RPMI7951 (cell line): ENCODE measurements at regions not wholly inside any gene's neighbourhood (a gene's known extent, or its start where the extent isn't known, plus 50 kb on each side); places are given as distances from the start of the nearest gene placed in this dataset.

ENCODE experiments used
- DNase-seq: peaks from one replicate; pipeline ENCODE4 v3.0.0-alpha.2; 2012; ENCODE audit warnings: low read depth

DNA sequence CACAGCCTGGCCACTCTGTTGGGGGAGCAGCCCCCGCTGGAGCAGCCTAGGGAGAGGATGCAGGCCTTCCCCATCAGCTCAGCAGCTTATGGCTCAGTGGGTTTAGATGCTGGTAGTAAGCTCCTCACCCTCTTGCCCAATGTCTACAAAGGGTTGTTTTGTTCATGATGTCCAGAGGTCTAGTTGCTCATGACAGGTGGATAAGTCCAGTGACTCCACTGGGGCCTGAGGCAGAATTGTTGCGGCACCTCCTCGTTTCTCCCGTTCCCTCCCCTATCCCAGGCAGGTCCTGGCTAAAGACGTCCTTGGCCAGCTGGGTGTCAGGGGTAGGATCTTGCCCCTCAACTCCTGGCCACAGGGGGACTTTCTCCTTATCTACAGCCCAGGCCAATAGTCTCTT lies 233.5 kb upstream of the B3GAT1 start:
- DNase-seq: no peak

DNA sequence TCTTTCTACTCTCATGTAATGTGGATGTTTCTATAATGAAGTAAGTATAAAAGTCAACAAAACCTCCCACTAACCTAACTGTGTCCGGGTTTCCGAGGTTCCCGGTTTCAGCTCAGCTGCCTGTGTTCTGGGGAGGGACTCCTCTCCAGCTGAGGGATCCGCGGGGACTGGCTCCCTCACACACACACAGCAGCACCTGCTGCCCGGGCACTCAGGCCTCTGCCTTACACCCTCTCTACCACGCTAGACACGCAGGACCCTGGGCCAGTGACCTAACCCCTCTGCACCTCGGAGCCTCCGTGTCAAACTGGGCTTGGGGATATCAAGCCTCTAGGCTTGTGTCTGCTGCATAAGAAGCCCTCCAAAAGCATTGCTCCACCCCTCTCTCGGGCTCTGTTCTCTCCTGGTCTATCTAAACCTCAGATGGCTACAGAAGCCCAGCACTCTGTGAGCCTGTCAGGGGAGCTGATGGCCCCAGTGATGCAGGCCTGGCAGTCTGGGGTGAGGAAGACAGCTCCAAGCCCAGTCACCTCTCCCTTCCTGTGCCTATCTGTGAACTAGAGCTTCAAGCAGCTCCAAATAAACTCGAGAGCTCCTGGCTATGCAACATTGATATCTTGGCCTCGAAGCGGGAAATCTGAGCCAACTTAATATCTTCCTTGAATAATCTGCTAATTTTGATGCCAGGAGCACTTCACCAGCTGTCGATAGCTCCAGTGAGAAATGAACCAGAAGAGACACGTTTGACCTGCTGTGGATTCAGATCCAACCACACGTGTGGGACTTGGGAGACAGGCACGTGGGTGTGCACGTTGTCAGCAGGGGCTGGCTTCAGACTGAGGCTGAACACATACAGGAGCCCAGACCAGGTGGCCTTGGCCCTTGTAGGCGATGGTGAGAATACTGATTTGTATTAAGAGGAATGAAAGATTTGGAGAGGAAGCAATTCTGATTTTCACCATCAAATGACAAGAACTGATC lies 232.7 kb upstream of the B3GAT1 start:
- no peak for DNase-seq

GRCh38 chr11:134643115-134644012 lies 231.3 kb upstream of the B3GAT1 start:
- DNase-seq: no peak

DNA sequence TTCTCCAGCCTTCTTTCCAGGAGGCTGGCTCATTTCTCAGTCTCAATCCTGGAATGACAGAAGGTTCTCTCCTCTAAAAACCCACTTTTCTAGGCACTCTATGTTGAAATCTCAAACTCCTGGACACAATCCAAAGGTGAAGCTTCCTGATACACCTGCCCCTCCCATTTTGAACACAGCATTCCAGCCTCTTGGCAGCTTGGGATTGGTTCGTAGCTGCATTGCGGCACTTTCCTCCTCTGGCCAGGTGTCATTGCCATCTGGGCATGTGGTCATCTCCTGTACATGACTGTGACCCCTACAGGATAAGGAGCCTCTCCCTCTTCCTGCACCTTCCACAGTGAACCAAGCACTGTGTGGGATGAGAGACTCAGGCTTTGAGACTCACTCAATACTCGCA lies 230.2 kb upstream of the B3GAT1 start:
- no peak for DNase-seq

DNA sequence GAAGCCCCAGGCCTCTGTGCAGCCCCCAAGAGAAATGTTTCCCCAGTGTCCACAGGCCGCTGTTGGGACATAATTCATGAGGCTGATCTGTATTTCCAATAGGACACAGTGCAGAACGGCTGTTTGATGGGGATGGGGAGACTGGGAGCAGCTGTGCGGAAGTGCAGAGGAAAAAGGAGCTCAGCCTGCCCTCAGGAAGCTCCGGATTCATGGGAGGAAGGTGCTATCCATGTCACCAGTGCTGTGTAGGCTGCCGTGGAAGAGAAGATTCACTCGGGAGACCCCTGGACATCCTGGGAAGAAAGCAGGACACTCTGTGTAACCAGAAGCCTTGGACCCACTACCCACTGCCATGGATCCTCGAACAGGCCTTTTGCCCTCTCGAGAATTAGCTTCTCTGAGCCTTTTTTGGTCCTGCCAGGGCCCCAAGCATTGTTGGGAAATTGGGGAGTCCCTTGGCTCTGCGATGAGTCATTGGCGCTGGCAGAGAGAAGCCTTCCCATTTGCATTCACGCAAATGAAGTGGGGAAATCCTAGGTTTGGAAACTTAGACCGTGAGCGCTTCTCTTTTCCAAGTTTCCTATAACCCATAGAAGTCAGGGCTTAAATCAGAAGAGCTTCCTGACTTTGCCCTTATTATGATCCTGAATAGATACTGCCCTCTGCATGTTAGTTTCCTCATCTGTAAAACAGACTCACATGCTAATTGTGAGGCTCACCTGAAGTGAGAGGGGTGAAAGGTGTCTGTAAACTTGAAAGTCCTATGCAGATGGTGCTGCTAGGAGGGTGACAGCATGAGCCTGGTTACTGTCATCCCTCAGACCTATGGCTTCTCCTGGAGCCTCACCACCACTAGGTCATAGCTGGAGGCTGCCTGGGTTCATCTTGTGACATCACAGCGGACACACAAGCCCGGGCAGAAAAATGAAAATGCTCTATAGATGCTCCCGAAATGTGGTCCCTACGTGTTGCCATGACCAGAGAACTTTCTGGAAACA lies 229.2 kb upstream of the B3GAT1 start:
- DNase-seq: no peak

GRCh38 chr11:134640536-134640935 lies 228.5 kb upstream of the B3GAT1 start:
- no peak for DNase-seq

DNA sequence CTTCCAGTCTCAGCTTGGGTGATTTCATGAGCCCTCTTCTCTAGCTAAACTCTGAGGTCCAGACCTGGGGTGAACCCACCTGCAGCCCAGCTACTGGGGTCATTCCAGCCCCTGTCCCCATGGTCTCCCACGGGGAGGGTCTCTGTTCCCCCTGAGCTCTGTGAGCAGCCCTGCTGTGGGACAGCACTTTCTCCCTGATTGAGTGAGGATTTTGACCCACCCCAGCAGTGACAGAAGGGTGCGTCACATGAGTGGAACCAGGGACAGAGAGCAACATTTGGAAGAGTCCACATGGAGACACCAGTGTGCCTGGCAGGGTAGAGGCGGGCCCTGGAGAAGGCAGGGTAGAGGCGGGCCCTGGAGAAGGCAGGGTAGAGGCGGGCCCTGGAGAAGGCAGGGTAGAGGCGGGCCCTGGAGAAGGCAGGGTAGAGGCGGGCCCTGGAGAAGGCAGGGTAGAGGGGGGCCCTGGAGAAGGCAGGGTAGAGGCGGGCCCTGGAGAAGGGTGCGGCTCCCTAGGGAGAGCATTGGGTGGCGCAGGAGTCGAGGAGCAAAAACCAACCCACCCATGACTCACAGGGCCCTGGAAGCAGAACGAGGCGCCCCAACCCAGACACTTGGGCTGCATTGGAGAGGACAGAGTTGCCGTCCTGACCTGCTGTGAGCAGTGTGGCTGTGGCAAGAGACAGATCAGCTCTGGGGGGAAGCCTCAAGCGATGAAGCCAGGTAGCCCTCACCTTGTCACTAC lies 227.7 kb upstream of the B3GAT1 start:
- DNase-seq: no peak

DNA sequence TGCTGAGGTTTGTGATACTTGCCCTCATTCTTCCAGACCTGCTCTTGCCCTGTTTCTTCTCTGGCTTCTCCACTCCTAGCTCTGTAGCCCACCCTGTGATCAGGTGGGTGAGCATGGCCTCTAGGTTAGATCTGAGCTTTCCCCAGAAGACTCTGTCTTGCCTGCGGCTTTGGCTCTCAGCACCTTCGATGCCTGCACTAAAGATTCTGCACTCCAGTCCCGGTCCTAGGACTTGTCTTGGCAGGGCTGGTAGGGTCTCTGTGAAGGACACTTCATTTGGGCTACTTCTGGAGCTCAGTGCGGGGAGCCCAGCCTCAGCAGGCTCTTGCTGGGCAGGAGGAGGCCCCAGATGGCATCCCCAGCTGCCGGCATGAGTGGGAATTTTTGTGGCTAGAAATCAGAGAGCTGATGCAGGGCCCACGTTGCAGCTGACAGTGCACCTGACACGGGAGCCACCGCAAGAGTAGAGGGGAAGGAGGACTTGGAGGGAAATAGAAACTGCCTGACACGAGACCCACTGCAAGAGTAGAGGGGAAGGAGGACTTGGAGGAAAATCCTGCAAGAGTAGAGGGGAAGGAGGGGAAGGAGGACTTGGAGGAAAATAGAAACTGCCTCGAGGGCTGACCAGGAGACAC lies 226.9 kb upstream of the B3GAT1 start:
- DNase-seq: no peak

GRCh38 chr11:134637091-134638015 lies 225.3 kb upstream of the B3GAT1 start:
- no peak for DNase-seq

GRCh38 chr11:134636071-134636470 lies 224.0 kb upstream of the B3GAT1 start:
- no peak for DNase-seq

GRCh38 chr11:134634897-134635831 lies 223.1 kb upstream of the B3GAT1 start:
- DNase-seq: no peak

DNA sequence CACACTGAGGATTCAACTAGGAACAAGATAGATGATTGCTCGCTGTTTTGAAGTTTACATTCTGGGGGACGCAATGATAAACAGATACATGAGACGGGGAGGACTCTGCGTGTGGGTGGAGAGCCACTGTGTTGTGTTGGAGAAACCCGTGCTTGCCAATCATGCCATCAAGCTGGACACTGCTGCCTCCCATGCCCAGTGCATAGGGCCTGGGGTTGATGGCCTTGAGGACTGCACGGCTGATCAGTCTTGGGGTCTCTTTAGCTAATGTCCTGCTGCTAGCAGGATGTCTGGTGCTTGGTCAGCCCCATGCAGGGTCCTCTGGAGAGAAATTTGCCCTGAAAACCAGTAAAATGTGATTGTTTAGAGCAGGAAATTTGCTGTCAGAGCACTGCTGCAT lies 221.2 kb upstream of the B3GAT1 start:
- no peak for DNase-seq

DNA sequence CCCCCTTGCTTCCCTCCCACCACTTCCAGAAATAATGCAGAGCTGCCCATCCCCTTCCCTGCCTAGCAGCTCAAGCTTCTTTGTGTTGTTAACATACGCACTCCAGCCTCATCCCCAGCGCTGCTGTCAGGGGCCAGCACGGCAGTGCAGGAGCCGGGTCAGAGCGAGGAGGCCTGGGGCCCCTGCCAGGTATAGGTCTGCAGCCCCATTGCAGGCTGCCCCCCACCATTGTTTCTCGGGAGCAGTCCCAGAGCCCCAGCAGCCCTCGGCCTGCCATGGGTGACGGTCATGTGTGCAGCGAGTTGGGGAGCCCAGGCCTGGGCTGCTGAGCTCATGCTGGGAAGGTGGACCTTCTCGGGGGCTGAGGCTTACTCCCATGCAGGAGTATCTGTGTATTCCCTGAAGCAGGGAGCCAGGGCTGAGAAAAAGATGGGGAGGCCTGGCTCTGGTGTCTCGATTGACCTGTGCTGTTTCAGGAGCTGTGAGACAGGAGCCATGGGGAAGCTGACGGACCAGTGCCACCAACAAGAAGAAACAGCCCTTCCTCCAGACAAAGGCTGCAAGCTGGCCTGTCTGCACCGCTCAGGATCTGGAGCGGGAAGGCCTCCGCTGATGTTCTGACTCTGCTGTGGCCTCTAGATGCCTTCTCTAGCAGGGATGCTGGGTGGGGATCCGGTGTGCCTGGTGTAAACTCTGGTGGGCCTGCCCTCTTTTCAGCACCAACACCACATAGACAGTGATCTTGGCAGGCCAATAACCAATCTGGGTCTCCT lies 220.5 kb upstream of the B3GAT1 start:
- no peak for DNase-seq

- no peak for DNase-seq
These were observed 218.8 kb upstream of the B3GAT1 start for GRCh38 chr11:134630861-134631260.

- no peak for DNase-seq
These were observed 216.4 kb upstream of the B3GAT1 start for GRCh38 chr11:134628426-134628825.

GRCh38 chr11:134626032-134626431 lies 214.0 kb upstream of the B3GAT1 start:
- DNase-seq: no peak

DNA sequence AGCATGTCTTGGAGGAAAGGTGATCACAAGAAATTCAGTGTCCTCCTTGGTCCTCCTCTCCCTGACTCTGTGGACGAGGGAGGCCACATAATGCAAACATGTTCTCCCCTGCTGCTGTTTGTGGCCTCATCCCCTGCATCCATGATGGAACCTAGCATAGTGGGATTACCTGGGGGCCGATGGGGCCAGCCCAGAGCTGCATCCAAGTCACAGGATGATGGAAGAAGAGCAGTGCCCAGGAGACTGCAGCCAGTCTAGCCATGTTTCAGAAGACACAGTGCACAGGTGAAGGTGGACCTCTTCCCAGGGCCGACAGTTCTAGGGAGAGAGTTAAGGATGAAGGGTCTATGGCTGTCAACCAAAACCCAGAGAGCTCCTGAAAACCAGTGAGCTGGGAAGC lies 213.6 kb upstream of the B3GAT1 start:
- no peak for DNase-seq
